Mucosa of descending colon (tissue), 3 donors: ENCODE measurements at regions not wholly inside any gene's neighbourhood (a gene's known extent, or its start where the extent isn't known, plus 50 kb on each side); places are given as distances from the start of the nearest gene placed in this dataset.

Experiments used
- ATAC-seq: fragments of 200-7000 bp; cut with Tn5 transposase; one replicate; pipeline ENCODE4 v1.9.1; 2020; ENCODE audit warnings: mild to moderate bottlenecking, moderate library complexity
- DNase-seq, 3 donors: peaks; one replicate each; pipeline ENCODE4 v3.0.0-alpha.2; 2020
- H3K36me3 ChIP-seq: fragments of 200-600 bp; one replicate; pipeline ENCODE4 v1.8.0; 2021; ENCODE audit warnings: low read depth, mild to moderate bottlenecking
- H3K4me1 ChIP-seq: fragments of 200-600 bp; one replicate; pipeline ENCODE4 v1.8.0; 2021; ENCODE audit warnings: low read depth, mild to moderate bottlenecking
- H3K4me3 ChIP-seq: fragments of 200-600 bp; one replicate; pipeline ENCODE4 v1.8.0; 2021; ENCODE audit warnings: mild to moderate bottlenecking
- H3K9me3 ChIP-seq: fragments of 200-600 bp; one replicate; pipeline ENCODE4 v1.8.0; 2021; ENCODE audit warnings: mild to moderate bottlenecking
- CTCF ChIP-seq: fragments of 200-600 bp; IDR thresholded peaks from one replicate; pipeline ENCODE4 v1.8.0; 2022; ENCODE audit warnings: antibody characterized with exemption, mild to moderate bottlenecking
- intact Hi-C, 2 donors: fragments of 100-400 bp; cut with DNase I in 1 of 2; cut with micrococcal nuclease in 1 of 2; formaldehyde crosslinking; loops; one replicate each; pipeline versions ENCODE4 v1.11.0 to v1.11.1; 2022; cut with DNase I, micrococcal nuclease
- donor health status: DM: no; HTN: no; CAD: no; lungs with moderate emphysema.
- donor health status: DM: no; HTN: no; CAD: no.
- donor health status: DM: no; HTN: yes; CAD: no.

GRCh38 chr9:102778746-102779145 is 216.4 kb upstream of the CYLC2 start:
- Histone ChIP-seq H3K36me3 (no peaks in the 10 kb centered on the region), H3K4me3 (no peak overlapping the region), H3K9me3 (no peaks in the 10 kb centered on the region), H3K4me1 (no peaks in the 10 kb centered on the region)
- TF ChIP-seq CTCF: no peak
- intact Hi-C loops: no loop called here
- no peak for ATAC-seq
- no peak for DNase-seq

GRCh38 chr9:102770704-102771103 is 224.4 kb upstream of the CYLC2 start:
- no peak for ATAC-seq
- no peaks in the 10 kb centered on the region for H3K36me3 ChIP-seq
- intact Hi-C loops: no loop called here
- no peak overlapping the region for H3K4me3 ChIP-seq
- TF ChIP-seq CTCF: no peak
- no peaks in the 10 kb centered on the region for H3K9me3 ChIP-seq
- H3K4me1 ChIP-seq: no peaks in the 10 kb centered on the region
- no peak for DNase-seq

GRCh38 chr9:102769307-102769706 is 225.8 kb upstream of the CYLC2 start:
- intact Hi-C loops: no loop called here
- no peak overlapping the region for H3K4me3 ChIP-seq
- H3K9me3 ChIP-seq: no peaks in the 10 kb centered on the region
- ATAC-seq (no peak), DNase-seq (no peak)
- no peaks in the 10 kb centered on the region for H3K4me1 ChIP-seq
- H3K36me3 ChIP-seq: no peaks in the 10 kb centered on the region
- TF ChIP-seq CTCF: no peak

GRCh38 chr9:102768002-102768401 is 227.1 kb upstream of the CYLC2 start:
- TF ChIP-seq CTCF: no peak
- no peaks in the 10 kb centered on the region for H3K9me3 ChIP-seq
- no peaks in the 10 kb centered on the region for H3K36me3 ChIP-seq
- DNase-seq (no peak), ATAC-seq (no peak)
- no peaks in the 10 kb centered on the region for H3K4me1 ChIP-seq
- intact Hi-C loops: no loop called here
- H3K4me3 ChIP-seq: no peak overlapping the region

- no peak overlapping the region for H3K4me3 ChIP-seq
- intact Hi-C loops: no loop called here
- no peaks in the 10 kb centered on the region for H3K9me3 ChIP-seq
- no peak for DNase-seq
- no peak for ATAC-seq
- no peaks in the 10 kb centered on the region for H3K4me1 ChIP-seq
- no peaks in the 10 kb centered on the region for H3K36me3 ChIP-seq
- no peak for TF ChIP-seq CTCF
Measured at GRCh38 chr9:102767076-102767475, 228.1 kb upstream of the CYLC2 start.

- ATAC-seq: no peak
- no peaks in the 10 kb centered on the region for H3K9me3 ChIP-seq
- TF ChIP-seq CTCF: no peak
- no peak overlapping the region for H3K4me3 ChIP-seq
- intact Hi-C loops: no loop called here
- H3K4me1 ChIP-seq: no peaks in the 10 kb centered on the region
- no peak for DNase-seq
- H3K36me3 ChIP-seq: no peaks in the 10 kb centered on the region
Measured at GRCh38 chr9:102740578-102740977, 254.6 kb upstream of the CYLC2 start.
